Right lobe of liver (tissue), 6 donors: ENCODE measurements at regions not wholly inside any gene's neighbourhood (a gene's known extent, or its start where the extent isn't known, plus 50 kb on each side); places are given as distances from the start of the nearest gene placed in this dataset.

ENCODE experiments used
- ATAC-seq, 4 donors: fragments of 200-7000 bp; cut with Tn5 transposase; one replicate each; pipeline ENCODE4 v1.9.1; 2020; ENCODE audit warnings: mild to moderate bottlenecking in 4 of 4, moderate library complexity in 4 of 4
- DNase-seq, 3 donors: peaks; one replicate each; pipeline ENCODE4 v3.0.0-alpha.2; 2020
- H3K27ac ChIP-seq, 3 donors: fragments of 200-600 bp; one replicate each; pipeline ENCODE4 v1.8.0; 2022
- H3K27me3 ChIP-seq, 2 donors: fragments of 200-600 bp; one replicate each; pipeline ENCODE4 v1.8.0; 2022
- H3K36me3 ChIP-seq, 4 donors: fragments of 200-600 bp; sonication (generic) in 1 of 4; one replicate each; pipeline versions ENCODE4 v1.5.1 to v1.8.0; 2017 to 2022; ENCODE audit warnings: control low read depth in 1 of 4
- H3K4me1 ChIP-seq, 4 donors: fragments of 200-600 bp; sonication (generic) in 1 of 4; one replicate each; pipeline versions ENCODE4 v1.5.1 to v1.8.0; 2017 to 2022; ENCODE audit warnings: control low read depth in 1 of 4
- H3K4me3 ChIP-seq, 3 donors: fragments of 200-600 bp; one replicate each; pipeline ENCODE4 v1.8.0; 2022
- H3K9me3 ChIP-seq, 4 donors: fragments of 200-600 bp; sonication (generic) in 1 of 4; one replicate each; pipeline versions ENCODE4 v1.5.1 to v1.8.0; 2017 to 2022; ENCODE audit warnings: control low read depth in 1 of 4
- CTCF ChIP-seq, 4 donors: fragments of 200-600 bp in 3 of 4; fragments of 450-650 bp in 1 of 4; IDR thresholded peaks; one replicate each; pipeline versions ENCODE4 v1.5.1 to v1.8.0; 2016 to 2022; ENCODE audit warnings: antibody characterized with exemption in 4 of 4, mild to moderate bottlenecking in 2 of 4
- POLR2A ChIP-seq: fragments of 450-650 bp; IDR thresholded peaks from one replicate; pipeline ENCODE4 v1.6.1; 2017; ENCODE audit warnings: antibody characterized with exemption, mild to moderate bottlenecking
- WGBS: methylation state at CpG from one replicate; pipeline ENCODE4 v1.1.6; 2018; ENCODE audit warnings: low coverage, low lambda C conversion rate; ENCODE audit not compliant: insufficient coverage; ENCODE audit errors: missing lambda C conversion rate; 5-methylcytosine and 5-hydroxymethylcytosine counted together
- intact Hi-C, 2 donors: fragments of 100-400 bp; cut with DNase I; formaldehyde crosslinking; loops; one replicate each; pipeline versions ENCODE4 v1.11.2 to v1.14.1; 2022
- donor health status: DM: no; HTN: yes; CAD: no.
- donor health status: DM: no; HTN: no; CAD: no.
- donor health status: DM: no; HTN: no; CAD: no.
- donor health status: DM: no; HTN: yes; CAD: no.
- donor health status: DM: no; HTN: yes; CAD: no.

- H3K27me3 ChIP-seq: no peaks in the 10 kb centered on the region
- 50% methylated on average over 2 of the region's 2 CpGs for WGBS
- H3K4me1 ChIP-seq: no peaks in the 10 kb centered on the region
- no peak overlapping the region for H3K4me3 ChIP-seq
- no peaks in the 10 kb centered on the region for H3K9me3 ChIP-seq
- intact Hi-C loops: loop anchor here in 1 of 2 donors (10.0 kb wide), 1 partner anchor 599 kb away; no protein-coding TSS in a partner anchor
- TF ChIP-seq POLR2A (no peak), CTCF (IDR thresholded peaks at IDR 0.05) (no peak)
- ATAC-seq (no peak), DNase-seq (no peak)
- no peak overlapping the region for H3K27ac ChIP-seq
- H3K36me3 ChIP-seq: no peaks in the 10 kb centered on the region
These were observed 1521.3 kb upstream of the ACVR2A start for GRCh38 chr2:146323564-146323963.

DNA sequence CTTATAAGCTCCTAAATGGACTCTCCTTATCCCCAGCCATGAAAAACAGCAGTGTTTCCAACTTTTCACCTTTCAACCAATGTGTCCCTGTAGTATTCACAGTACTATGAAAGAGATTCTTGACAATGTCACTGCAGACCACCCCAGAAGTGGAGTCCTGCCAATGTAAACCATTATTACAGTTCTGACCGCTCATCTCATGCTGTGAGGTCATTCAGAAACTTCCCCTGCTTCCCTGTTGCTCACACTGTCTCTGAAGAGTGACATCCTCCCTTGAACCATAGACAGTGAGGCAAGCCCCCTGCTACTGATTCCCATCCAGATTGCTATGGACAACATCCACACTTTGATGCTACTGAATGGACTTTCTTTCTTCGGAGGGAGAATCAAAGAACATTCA, 1523.7 kb upstream of the ACVR2A start:
- Histone ChIP-seq H3K9me3 (no peaks in the 10 kb centered on the region), H3K27ac (no peak overlapping the region), H3K36me3 (no peaks in the 10 kb centered on the region), H3K27me3 (no peaks in the 10 kb centered on the region), H3K4me1 (no peaks in the 10 kb centered on the region), H3K4me3 (no peak overlapping the region)
- intact Hi-C loops: loop anchor here in 1 of 2 donors (10.0 kb wide), 1 partner anchor 596 kb away; no protein-coding TSS in a partner anchor
- DNase-seq (no peak), ATAC-seq (no peak)
- TF ChIP-seq CTCF (IDR thresholded peaks at IDR 0.05) (no peak), POLR2A (no peak)
- WGBS: 30% methylated on average over 2 of the region's 2 CpGs

GRCh38 chr2:146317959-146318358, 1526.9 kb upstream of the ACVR2A start:
- Histone ChIP-seq H3K4me3 (no peak overlapping the region), H3K27ac (no peak overlapping the region), H3K36me3 (no peaks in the 10 kb centered on the region), H3K9me3 (no peaks in the 10 kb centered on the region), H3K27me3 (no peaks in the 10 kb centered on the region), H3K4me1 (no peaks in the 10 kb centered on the region)
- DNase-seq: no peak
- WGBS: 33% methylated on average over 2 of the region's 2 CpGs
- TF ChIP-seq CTCF (IDR thresholded peaks at IDR 0.05) (no peak), POLR2A (no peak)
- intact Hi-C loops: no loop called here
- ATAC-seq: no peak

- Histone ChIP-seq H3K9me3 (no peaks in the 10 kb centered on the region), H3K4me3 (no peak overlapping the region), H3K36me3 (no peaks in the 10 kb centered on the region), H3K27ac (no peak overlapping the region), H3K4me1 (no peaks in the 10 kb centered on the region), H3K27me3 (no peaks in the 10 kb centered on the region)
- whole genome bisulfite sequencing: 0% methylated on average over 2 of the region's 2 CpGs
- intact Hi-C loops: no loop called here
- peak; percentile 37 to 47 (median 42) for TF ChIP-seq CTCF (IDR thresholded peaks at IDR 0.05)
- TF ChIP-seq POLR2A: no peak
- ATAC-seq: peak; percentile 41 to 84 (median 66)
- DNase-seq: no peak
These were observed 1531.9 kb upstream of the ACVR2A start for GRCh38 chr2:146312899-146313298.

DNA sequence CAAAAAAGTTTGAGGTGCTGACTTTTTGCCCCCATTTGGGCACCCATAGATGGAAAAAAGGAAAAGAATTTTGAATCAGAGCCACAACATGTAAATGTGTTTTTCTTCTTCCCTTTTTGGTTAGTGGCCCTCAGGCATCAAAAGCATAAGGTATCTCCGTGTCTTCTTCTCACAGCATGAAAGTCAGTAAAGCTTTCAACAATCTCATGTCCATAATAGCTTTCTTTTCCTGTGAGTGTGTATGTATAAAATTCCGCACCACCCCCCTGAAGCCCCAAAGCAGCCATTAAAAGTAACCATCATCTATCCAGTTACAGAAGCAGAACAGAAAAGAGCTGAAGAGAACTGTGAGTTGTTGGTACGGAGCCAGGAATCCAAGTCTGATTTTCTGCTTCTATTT, 1539.7 kb upstream of the ACVR2A start:
- H3K27ac ChIP-seq: no peak overlapping the region
- no peaks in the 10 kb centered on the region for H3K27me3 ChIP-seq
- H3K4me1 ChIP-seq: peaks cover 0 to 2% (median 0%) of the 10 kb centered on the region in 4 donors
- intact Hi-C loops: no loop called here
- no peaks in the 10 kb centered on the region for H3K36me3 ChIP-seq
- ATAC-seq (no peak), DNase-seq (no peak)
- H3K9me3 ChIP-seq: no peaks in the 10 kb centered on the region
- 81% methylated on average over 3 of the region's 3 CpGs for WGBS
- no peak overlapping the region for H3K4me3 ChIP-seq
- TF ChIP-seq CTCF (IDR thresholded peaks at IDR 0.05) (no peak), POLR2A (no peak)
